BLaER1 (cell line): ENCODE measurements at regions not wholly inside any gene's neighbourhood (a gene's known extent, or its start where the extent isn't known, plus 50 kb on each side); places are given as distances from the start of the nearest gene placed in this dataset.

Experiments
- H3K27ac ChIP-seq: shearing (Covaris generic); formaldehyde crosslinking; 2 replicates; pipeline ENCODE4 v1.8.1; 2022
- H3K27me3 ChIP-seq: shearing (Covaris generic); formaldehyde crosslinking; 2 replicates; pipeline ENCODE4 v1.8.1; 2022
- H3K36me3 ChIP-seq: shearing (Covaris generic); formaldehyde crosslinking; 2 replicates; pipeline ENCODE4 v1.8.1; 2022
- H3K4me1 ChIP-seq: shearing (Covaris generic); formaldehyde crosslinking; 2 replicates; pipeline ENCODE4 v1.8.1; 2022
- H3K4me2 ChIP-seq: shearing (Covaris generic); formaldehyde crosslinking; 2 replicates; pipeline ENCODE4 v1.8.1; 2022
- H3K4me3 ChIP-seq: shearing (Covaris generic); formaldehyde crosslinking; 2 replicates; pipeline ENCODE4 v1.8.1; 2022
- H3K9ac ChIP-seq: shearing (Covaris generic); formaldehyde crosslinking; 2 replicates; pipeline ENCODE4 v1.8.1; 2022
- H3K9me3 ChIP-seq: shearing (Covaris generic); formaldehyde crosslinking; 2 replicates; pipeline ENCODE4 v1.8.1; 2022
- H4K20me1 ChIP-seq: shearing (Covaris generic); formaldehyde crosslinking; 2 replicates; pipeline ENCODE4 v1.8.1; 2022
- Cebpa-rat ChIP-seq: shearing (Covaris generic); IDR thresholded peaks from 2 replicates; pipeline ENCODE4 v1.8.1; 2022

- TF ChIP-seq Cebpa-rat, result no peak
- Histone ChIP-seq H3K4me2 (no peak overlapping the region), H3K9ac (no peak overlapping the region), H3K9me3 (no peaks in the 10 kb centered on the region), H3K36me3 (no peaks in the 10 kb centered on the region), H3K4me1 (no peaks in the 10 kb centered on the region), H4K20me1 (no peaks in the 10 kb centered on the region), H3K27ac (no peak overlapping the region), H3K27me3 (no peaks in the 10 kb centered on the region), H3K4me3 (no peak overlapping the region)
These were observed 331.5 kb upstream of the NFE2L3 start for GRCh38 chr7:25820432-25821040.

- Histone ChIP-seq H3K27ac (no peak overlapping the region), H3K4me1 (no peaks in the 10 kb centered on the region), H3K4me2 (no peak overlapping the region), H3K36me3 (no peaks in the 10 kb centered on the region), H3K9ac (no peak overlapping the region), H4K20me1 (no peaks in the 10 kb centered on the region), H3K4me3 (no peak overlapping the region), H3K27me3 (no peaks in the 10 kb centered on the region), H3K9me3 (no peaks in the 10 kb centered on the region)
- TF ChIP-seq Cebpa-rat, result no peak
These were observed 330.8 kb upstream of the NFE2L3 start for GRCh38 chr7:25821225-25821624.

DNA sequence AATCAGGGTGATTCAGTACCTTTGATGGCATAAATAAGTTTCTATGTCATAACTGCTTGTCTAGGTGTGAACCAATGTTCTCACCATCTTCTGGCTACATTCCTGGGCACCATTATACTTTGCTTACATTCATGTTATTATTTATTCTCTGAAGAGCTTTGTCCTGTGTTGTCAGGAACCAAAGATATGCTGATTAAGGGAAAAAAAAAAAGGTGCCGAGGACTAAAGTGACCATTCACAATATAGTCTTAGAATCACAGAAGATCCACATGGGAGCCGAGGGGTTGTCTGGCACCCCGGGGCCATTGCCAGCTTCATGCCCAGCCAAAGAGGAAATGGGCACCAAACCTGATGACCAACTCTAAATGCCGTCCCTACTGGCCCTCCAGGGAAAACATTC lies 329.2 kb upstream of the NFE2L3 start:
- Histone ChIP-seq H4K20me1 (no peaks in the 10 kb centered on the region), H3K9me3 (no peaks in the 10 kb centered on the region), H3K27me3 (no peaks in the 10 kb centered on the region), H3K4me3 (no peak overlapping the region), H3K36me3 (no peaks in the 10 kb centered on the region), H3K27ac (no peak overlapping the region), H3K9ac (no peak overlapping the region), H3K4me2 (no peak overlapping the region), H3K4me1 (no peaks in the 10 kb centered on the region)
- TF ChIP-seq Cebpa-rat, result no peak

DNA sequence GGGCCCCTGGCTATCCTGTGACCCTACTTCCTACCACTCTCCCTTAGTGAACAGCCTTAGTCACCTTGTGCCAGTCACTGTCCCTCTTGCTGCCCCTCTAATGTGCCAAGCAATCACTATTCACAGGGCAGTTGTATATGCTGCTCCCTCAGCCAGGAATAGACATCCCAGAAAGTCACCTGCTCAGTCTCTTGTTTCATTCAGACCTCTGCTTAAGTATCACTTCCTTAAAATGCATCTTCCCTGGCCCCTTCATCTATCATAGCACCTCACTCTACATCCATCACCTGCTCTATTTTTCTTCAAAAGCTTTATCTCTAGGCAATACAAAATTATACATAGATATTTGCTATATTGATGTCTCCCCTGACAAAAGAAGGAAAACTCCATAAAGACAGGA lies 328.4 kb upstream of the NFE2L3 start:
- Histone ChIP-seq H3K4me2 (no peak overlapping the region), H3K36me3 (no peaks in the 10 kb centered on the region), H3K27ac (no peak overlapping the region), H3K4me1 (no peaks in the 10 kb centered on the region), H3K9me3 (no peaks in the 10 kb centered on the region), H3K27me3 (no peaks in the 10 kb centered on the region), H4K20me1 (no peaks in the 10 kb centered on the region), H3K9ac (no peak overlapping the region), H3K4me3 (no peak overlapping the region)
- no peak for TF ChIP-seq Cebpa-rat

DNA sequence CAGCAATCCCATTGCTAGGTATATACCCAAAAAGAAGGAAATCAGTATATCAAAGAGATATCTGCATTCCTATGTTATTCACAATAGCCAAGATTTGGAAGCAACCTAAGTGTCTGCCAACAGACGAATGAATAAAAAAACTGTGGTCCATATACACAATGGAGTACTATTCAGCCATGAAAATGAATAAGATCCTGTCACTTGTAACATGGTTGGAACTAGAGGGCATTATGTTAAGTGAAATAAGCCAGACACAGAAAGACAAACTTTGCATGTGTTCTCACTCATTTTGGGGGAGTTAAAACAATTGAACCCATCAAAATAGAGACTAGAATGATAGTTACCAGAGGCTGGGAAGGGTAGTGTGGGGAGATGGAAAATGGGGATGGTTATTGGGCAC lies 323.5 kb upstream of the NFE2L3 start:
- H3K4me1 ChIP-seq, result no peaks in the 10 kb centered on the region
- H3K27me3 ChIP-seq, result no peaks in the 10 kb centered on the region
- no peaks in the 10 kb centered on the region for H3K36me3 ChIP-seq
- no peak overlapping the region for H3K9ac ChIP-seq
- H4K20me1 ChIP-seq, result no peaks in the 10 kb centered on the region
- no peak for TF ChIP-seq Cebpa-rat
- no peaks in the 10 kb centered on the region for H3K9me3 ChIP-seq
- H3K4me3 ChIP-seq, result no peak overlapping the region
- H3K4me2 ChIP-seq, result no peak overlapping the region
- no peak overlapping the region for H3K27ac ChIP-seq

DNA sequence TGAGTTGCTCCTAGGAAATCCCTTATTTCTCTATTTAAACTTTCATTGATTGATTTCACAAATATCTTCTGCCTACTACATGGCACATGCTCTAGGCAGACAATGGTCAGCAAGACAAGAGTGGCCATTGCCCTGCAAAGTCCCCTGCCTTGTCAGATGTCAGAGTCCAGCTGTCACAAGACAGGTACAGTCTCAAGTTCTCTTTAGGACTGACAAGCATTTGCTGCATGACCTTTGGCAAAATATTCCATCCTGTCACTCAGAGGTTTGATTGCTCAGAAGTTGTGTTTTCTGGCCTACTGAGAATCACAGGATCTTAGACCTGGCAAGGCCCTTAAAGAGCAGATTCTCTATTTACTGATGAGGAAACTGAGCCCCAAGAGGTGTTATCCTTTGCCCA lies 322.3 kb upstream of the NFE2L3 start:
- Histone ChIP-seq H3K27ac (no peak overlapping the region), H3K36me3 (no peaks in the 10 kb centered on the region), H3K27me3 (no peaks in the 10 kb centered on the region), H3K4me1 (no peaks in the 10 kb centered on the region), H4K20me1 (no peaks in the 10 kb centered on the region), H3K9me3 (no peaks in the 10 kb centered on the region), H3K4me2 (no peak overlapping the region), H3K9ac (no peak overlapping the region), H3K4me3 (no peak overlapping the region)
- no peak for TF ChIP-seq Cebpa-rat

GRCh38 chr7:25830215-25830614 lies 321.8 kb upstream of the NFE2L3 start:
- Histone ChIP-seq H3K4me2 (no peak overlapping the region), H3K9me3 (no peaks in the 10 kb centered on the region), H4K20me1 (no peaks in the 10 kb centered on the region), H3K4me3 (no peak overlapping the region), H3K9ac (no peak overlapping the region), H3K27ac (no peak overlapping the region), H3K4me1 (no peaks in the 10 kb centered on the region), H3K27me3 (no peaks in the 10 kb centered on the region), H3K36me3 (no peaks in the 10 kb centered on the region)
- no peak for TF ChIP-seq Cebpa-rat

DNA sequence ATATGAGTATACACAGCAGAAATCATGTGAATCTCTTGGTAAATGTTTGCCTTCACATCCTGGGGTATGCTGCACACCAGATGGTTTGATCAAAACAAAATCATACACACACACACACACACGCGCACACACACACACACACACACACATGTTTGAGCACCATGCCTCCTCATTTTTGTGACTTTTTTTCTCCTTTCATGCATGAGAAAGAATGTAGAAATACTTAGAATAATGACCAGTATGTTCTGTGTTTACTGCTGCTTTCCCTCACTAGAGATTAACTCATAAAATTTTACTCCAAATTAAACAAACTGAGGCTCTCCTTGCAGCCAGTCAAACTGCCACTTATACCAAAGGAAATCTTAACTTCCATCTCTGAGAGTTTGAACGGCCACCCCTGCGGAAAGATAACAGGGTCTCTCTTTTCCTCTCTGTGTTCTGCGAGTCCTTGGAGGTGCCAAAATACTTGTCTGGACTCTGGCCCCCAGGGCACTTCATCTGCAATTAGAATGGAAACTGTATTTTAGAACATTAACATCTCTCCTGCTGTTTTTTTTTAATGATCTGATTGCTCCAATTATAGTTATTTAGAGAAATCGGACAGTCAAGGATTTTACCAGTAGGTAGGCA lies 320.8 kb upstream of the NFE2L3 start:
- Histone ChIP-seq H3K27me3 (no peaks in the 10 kb centered on the region), H4K20me1 (no peaks in the 10 kb centered on the region), H3K27ac (no peak overlapping the region), H3K4me2 (no peak overlapping the region), H3K36me3 (no peaks in the 10 kb centered on the region), H3K9me3 (no peaks in the 10 kb centered on the region), H3K4me1 (no peaks in the 10 kb centered on the region), H3K9ac (no peak overlapping the region), H3K4me3 (no peak overlapping the region)
- no peak for TF ChIP-seq Cebpa-rat

DNA sequence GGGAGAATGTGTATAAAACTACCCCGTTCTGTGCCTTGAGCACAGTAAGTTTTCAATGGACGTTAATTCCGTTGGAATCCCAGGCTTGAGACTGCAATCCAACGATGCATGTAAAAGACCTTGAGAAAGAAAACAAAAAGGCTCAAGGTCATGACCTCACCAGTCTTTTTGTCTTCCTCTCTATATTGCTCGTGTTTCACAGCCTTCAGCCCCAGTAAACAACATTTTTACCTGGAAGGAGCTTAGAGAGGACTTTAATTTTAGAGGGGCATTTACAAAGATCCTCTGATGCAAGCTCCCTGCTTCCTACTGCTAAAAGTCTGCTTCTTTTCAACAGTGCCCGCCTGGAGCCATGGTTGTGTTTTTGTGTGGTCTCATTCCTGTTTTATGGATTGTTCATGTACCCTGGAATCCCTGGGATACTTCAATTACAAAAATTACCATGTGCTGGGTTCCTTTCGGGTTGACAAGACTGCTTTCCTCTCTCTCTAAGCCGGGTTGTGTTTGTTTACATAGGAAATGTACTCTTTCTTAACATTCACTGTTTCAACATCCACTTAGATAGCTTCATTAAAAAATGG lies 320.1 kb upstream of the NFE2L3 start:
- Histone ChIP-seq H3K36me3 (no peaks in the 10 kb centered on the region), H3K4me2 (no peak overlapping the region), H3K4me1 (no peaks in the 10 kb centered on the region), H3K9me3 (no peaks in the 10 kb centered on the region), H3K4me3 (no peak overlapping the region), H3K9ac (no peak overlapping the region), H3K27ac (no peak overlapping the region), H4K20me1 (no peaks in the 10 kb centered on the region), H3K27me3 (no peaks in the 10 kb centered on the region)
- TF ChIP-seq Cebpa-rat, result no peak

DNA sequence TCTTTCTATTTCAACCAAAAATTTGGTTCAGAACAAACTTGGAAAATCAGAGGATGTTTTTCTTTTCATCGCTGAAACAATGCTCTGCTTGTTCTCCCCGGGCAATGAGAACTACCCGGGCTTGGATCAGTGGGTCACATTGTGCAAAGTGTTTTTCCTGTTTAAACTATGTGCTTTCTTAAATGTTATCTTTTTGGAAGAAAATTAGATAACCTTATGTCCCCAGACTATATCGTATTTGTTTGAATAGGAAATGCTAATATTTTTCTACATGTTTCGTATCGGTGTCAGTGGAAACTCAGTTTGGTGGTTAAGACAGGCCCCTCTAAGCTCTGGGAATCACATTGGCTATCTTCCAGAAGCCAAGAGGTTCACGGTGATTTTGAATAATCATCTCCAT lies 319.5 kb upstream of the NFE2L3 start:
- no peak for TF ChIP-seq Cebpa-rat
- no peaks in the 10 kb centered on the region for H3K27me3 ChIP-seq
- no peaks in the 10 kb centered on the region for H4K20me1 ChIP-seq
- no peak overlapping the region for H3K4me2 ChIP-seq
- H3K9me3 ChIP-seq, result no peaks in the 10 kb centered on the region
- H3K9ac ChIP-seq, result no peak overlapping the region
- no peak overlapping the region for H3K4me3 ChIP-seq
- no peaks in the 10 kb centered on the region for H3K4me1 ChIP-seq
- no peak overlapping the region for H3K27ac ChIP-seq
- no peaks in the 10 kb centered on the region for H3K36me3 ChIP-seq
